Loucy (cell line): ENCODE measurements at regions not wholly inside any gene's neighbourhood (a gene's known extent, or its start where the extent isn't known, plus 50 kb on each side); places are given as distances from the start of the nearest gene placed in this dataset.

ENCODE experiments used
- CTCF ChIP-seq: fragments of 200-600 bp; sonication (generic); conservative IDR thresholded peaks from 2 replicates; pipeline ENCODE4 v1.5.1; 2014; ENCODE audit warnings: mild to moderate bottlenecking, antibody characterized with exemption, low read length
- EZH2phosphoT487 ChIP-seq: fragments of 200-600 bp; IDR thresholded peaks from 2 replicates; pipeline ENCODE4 v1.6.1; 2018; ENCODE audit warnings: antibody characterized with exemption, mild to moderate bottlenecking, moderate library complexity, borderline replicate concordance

GRCh38 chr14:95814363-95815225 lies 62.0 kb upstream of the TUNAR start:
- no peak for TF ChIP-seq CTCF
- no peak for TF ChIP-seq EZH2phosphoT487
